ENCODE measurements at regions not wholly inside any gene's neighbourhood (a gene's known extent, or its start where the extent isn't known, plus 50 kb on each side); places are given as distances from the start of the nearest gene placed in this dataset.
"Not testable (repeated sequence)": the region's sequence is repeated elsewhere in the genome, so short reads cannot be mapped to it uniquely, and the experiment has no call there.

DNA sequence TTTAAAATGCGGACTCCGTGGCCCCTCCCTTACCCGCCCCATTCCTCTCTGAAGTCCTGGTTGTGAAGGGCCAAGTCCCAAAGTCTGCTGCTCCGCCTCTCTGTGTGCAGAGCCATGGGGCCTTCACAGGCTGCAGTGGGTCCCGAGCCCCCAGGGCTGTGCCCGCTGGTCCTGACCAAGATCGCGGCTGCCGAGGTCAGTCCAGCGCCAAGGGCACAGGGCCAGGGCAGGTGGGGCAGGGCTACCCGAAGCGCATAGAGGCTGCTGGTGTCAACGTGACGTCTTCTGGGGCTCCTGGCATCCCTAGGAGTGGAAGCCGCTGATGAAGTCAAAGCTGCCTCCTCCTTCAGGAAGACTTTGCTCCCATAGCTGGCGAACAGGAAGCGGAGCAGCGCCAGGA lies 858.8 kb downstream of the TUBA3C start:
- ATAC-seq (ENCODE audit: low read depth); H3K4me3 Mint-ChIP-seq; H3K27ac Mint-ChIP-seq; H3K36me3 Mint-ChIP-seq; H3K4me1 Mint-ChIP-seq; H3K9me3 Mint-ChIP-seq; POLR2A ChIA-PET; H3K27me3 Mint-ChIP-seq; DNase-seq: not testable (repeated sequence)

DNA sequence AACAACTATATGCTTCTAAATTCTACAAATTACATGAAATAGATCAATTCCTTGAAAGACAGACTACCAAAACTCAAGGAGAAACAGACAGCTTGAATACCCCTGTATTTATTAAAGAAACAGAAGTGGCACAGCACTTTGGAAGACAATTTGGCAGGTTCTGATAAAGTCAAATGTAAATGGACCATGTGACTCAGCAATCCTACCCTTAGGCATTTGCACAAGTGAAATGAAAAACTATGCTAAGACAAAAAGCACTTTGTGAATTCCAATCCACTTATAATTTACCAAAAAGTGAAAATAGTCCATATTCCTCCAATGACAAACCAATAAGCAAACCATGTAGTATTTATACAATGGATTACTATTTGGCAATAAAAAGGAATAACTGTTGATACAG lies 862.0 kb downstream of the TUBA3C start:
- H3K4me3 Mint-ChIP-seq; H3K27ac Mint-ChIP-seq; H3K27me3 Mint-ChIP-seq; DNase-seq; POLR2A ChIA-PET; H3K36me3 Mint-ChIP-seq; H3K4me1 Mint-ChIP-seq; ATAC-seq (ENCODE audit: low read depth): not testable (repeated sequence)
- H3K9me3 Mint-ChIP-seq: peaks cover 10% of the 10 kb centered on the region

DNA sequence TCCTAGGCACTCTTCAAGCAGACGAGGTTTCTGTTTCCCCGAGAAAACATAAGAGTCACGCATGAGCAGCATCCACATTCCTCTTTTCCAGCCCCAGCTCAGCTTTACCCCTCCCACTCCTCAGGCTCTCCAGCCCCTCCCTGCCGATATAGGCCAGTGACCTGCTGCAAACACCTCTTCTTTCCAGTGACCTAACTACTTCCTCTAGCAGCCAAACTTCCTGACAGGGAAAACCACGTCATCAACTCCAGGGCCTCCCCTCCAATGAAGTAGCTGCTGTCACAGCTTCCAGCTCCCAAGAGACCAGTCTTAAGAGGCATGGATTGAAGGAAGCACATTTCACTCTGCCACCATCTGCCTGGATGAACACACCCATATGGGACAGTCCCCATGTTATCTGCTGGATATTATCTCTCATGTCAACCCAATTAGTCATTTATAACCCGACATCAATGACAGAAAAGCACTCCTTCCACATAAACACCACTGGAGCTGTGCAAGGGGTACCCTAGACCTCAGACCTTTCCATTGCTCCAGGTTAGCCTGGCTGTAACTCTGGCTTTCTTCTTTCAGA lies 878.3 kb downstream of the TUBA3C start:
- H3K9me3 Mint-ChIP-seq; H3K36me3 Mint-ChIP-seq; H3K4me3 Mint-ChIP-seq; H3K27ac Mint-ChIP-seq; ATAC-seq (ENCODE audit: low read depth); POLR2A ChIA-PET; H3K4me1 Mint-ChIP-seq; DNase-seq; H3K27me3 Mint-ChIP-seq: not testable (repeated sequence)

DNA sequence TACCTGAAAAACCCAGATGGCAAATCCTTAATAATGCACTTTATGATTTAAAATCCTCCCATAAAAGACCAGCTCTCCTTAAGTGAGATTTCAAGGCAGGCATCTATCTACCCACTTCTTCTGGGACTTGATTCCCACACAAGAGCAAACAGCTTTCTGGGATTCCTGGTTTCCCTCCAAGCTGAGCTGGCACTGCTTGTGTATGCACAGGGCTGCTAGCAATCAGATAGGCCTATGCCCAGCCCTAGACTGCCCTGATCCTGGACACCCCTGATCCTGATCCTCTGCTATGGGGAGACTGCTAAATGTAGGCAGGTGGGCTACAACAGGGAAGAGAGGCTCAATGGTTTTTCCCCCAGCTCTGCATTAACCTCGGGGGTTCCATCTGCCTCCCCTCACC lies 880.7 kb downstream of the TUBA3C start:
- ATAC-seq (ENCODE audit: low read depth); H3K4me3 Mint-ChIP-seq; H3K4me1 Mint-ChIP-seq; POLR2A ChIA-PET; DNase-seq; H3K27me3 Mint-ChIP-seq; H3K36me3 Mint-ChIP-seq; H3K27ac Mint-ChIP-seq: not testable (repeated sequence)
- H3K9me3 Mint-ChIP-seq: peaks cover 11% of the 10 kb centered on the region

DNA sequence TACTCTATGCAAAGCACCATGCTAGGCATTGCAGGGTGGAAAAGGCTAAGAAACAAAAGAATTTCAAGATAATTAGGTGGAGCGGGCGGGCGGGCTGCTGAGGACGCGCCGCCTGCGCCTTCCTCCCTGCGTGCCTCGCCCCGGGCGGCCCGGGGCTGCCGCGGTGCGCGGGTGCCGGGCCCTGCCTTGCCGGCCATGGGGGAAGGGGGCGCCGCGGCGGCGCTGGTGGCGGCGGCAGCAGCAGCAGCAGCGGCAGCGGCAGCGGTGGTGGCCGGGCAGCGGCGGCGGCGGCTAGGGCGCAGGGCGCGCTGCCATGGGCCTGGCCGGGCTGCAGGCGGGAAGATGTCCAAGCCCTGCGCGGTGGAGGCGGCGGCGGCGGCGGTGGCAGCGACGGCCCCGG lies 884.3 kb downstream of the TUBA3C start:
- H3K4me3 Mint-ChIP-seq; H3K36me3 Mint-ChIP-seq; H3K4me1 Mint-ChIP-seq; H3K27me3 Mint-ChIP-seq; DNase-seq; H3K27ac Mint-ChIP-seq; POLR2A ChIA-PET; ATAC-seq (ENCODE audit: low read depth); H3K9me3 Mint-ChIP-seq: not testable (repeated sequence)

DNA sequence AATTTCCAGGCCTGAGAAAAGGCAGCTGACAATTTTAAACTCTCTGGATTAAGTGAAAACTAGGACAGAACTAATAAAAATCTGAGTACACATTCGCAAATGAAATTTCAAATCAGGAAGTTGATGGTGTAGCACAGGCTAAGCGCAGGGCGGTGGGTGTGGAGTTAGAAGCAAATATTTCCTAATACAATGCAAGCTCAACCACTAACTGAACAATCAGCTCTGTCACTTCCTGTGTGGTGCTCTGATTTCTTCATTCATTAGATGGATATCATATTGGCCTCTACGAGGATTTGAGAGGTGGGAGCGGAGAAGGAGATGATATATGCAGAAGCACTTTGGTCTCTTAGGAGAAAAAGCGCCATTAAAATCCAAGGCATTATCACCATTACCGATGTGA lies 885.0 kb downstream of the TUBA3C start:
- ATAC-seq (ENCODE audit: low read depth); H3K27me3 Mint-ChIP-seq; H3K4me3 Mint-ChIP-seq; DNase-seq; H3K27ac Mint-ChIP-seq; H3K4me1 Mint-ChIP-seq; POLR2A ChIA-PET; H3K9me3 Mint-ChIP-seq; H3K36me3 Mint-ChIP-seq: not testable (repeated sequence)

DNA sequence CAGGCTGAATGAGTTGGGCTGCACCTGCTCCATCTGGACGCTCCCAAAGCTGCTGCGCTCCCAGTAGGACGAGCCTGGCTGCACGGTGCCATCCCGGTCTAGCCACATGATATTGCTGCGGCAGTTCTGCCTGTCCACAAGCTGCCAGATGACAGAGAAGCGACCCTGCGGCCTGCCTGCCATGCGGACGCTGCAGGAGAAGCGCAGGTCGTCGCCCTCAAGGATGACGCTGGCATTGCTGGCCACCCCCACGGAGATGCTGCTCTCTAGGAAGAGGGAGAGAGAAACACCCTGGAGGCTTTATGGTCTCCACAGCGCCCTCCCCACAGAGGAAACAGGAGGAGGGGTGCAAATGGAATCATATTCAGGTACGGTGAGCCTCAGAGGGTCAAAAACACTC lies 887.3 kb downstream of the TUBA3C start:
- H3K4me3 Mint-ChIP-seq; H3K27me3 Mint-ChIP-seq; H3K36me3 Mint-ChIP-seq; DNase-seq; ATAC-seq (ENCODE audit: low read depth); POLR2A ChIA-PET; H3K9me3 Mint-ChIP-seq; H3K27ac Mint-ChIP-seq; H3K4me1 Mint-ChIP-seq: not testable (repeated sequence)

DNA sequence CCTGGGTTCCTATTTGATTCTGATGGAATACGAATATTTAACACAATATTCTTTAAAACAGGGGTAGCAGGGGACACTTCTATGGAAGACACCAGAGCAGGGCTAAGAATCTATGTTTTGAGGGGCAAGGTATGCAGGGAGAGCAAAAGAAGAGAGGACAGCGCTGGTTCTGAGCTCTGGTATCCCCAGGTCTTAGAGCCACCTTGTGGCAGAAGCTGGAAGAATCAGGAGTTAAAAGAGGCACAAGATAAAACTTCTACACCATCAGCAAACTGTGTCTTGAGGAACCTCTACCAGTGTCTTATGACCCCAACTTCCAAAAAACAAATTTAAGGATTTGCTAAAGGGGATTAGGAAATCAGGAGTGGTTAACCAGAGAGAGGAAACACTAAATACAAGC lies 894.8 kb downstream of the TUBA3C start:
- H3K4me1 Mint-ChIP-seq; H3K36me3 Mint-ChIP-seq; H3K9me3 Mint-ChIP-seq; H3K4me3 Mint-ChIP-seq; H3K27ac Mint-ChIP-seq; ATAC-seq (ENCODE audit: low read depth); DNase-seq; POLR2A ChIA-PET; H3K27me3 Mint-ChIP-seq: not testable (repeated sequence)

DNA sequence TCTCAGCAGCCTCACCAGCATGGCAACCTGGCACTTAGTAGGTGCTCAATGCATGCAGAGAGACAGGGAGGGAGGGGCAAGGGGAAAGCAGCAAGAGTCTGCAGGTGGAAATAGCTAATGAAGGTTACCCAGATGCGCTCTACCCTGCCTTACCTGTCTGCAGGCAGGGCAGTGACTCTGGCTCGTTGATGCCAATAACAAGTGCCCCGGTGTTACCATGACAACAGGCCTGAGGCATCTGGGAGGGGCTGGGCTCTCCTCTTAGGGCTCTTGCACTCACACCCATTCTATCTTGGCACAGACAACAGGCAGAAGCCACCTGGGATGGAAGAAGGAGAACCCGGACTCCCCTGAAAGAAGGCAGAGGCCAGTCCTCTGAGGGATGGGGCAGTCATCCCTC lies 896.0 kb downstream of the TUBA3C start:
- ATAC-seq (ENCODE audit: low read depth); H3K36me3 Mint-ChIP-seq; H3K27ac Mint-ChIP-seq; POLR2A ChIA-PET; H3K27me3 Mint-ChIP-seq; H3K9me3 Mint-ChIP-seq; H3K4me3 Mint-ChIP-seq; H3K4me1 Mint-ChIP-seq; DNase-seq: not testable (repeated sequence)

DNA sequence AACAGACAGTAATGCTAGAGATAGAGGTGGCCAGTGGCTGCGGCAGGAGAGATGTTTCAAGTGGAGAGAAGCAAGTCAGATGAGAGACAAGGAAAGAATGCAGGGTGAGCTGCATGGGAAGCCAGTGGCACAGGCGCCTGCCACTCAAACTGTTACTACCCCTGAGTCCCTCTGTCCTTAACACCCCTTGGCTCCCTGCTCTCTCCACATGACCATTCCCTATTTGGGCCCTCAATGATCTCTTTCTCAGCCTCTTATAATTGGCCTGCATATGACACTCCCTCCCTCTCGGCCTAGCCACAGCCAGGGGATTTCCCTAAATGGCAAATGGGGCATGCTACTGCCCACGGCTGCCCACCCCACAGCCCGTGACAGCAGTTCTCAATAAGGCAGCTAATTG lies 897.6 kb downstream of the TUBA3C start:
- H3K4me3 Mint-ChIP-seq; DNase-seq; H3K27ac Mint-ChIP-seq; H3K36me3 Mint-ChIP-seq; H3K9me3 Mint-ChIP-seq; POLR2A ChIA-PET; ATAC-seq (ENCODE audit: low read depth); H3K27me3 Mint-ChIP-seq; H3K4me1 Mint-ChIP-seq: not testable (repeated sequence)

DNA sequence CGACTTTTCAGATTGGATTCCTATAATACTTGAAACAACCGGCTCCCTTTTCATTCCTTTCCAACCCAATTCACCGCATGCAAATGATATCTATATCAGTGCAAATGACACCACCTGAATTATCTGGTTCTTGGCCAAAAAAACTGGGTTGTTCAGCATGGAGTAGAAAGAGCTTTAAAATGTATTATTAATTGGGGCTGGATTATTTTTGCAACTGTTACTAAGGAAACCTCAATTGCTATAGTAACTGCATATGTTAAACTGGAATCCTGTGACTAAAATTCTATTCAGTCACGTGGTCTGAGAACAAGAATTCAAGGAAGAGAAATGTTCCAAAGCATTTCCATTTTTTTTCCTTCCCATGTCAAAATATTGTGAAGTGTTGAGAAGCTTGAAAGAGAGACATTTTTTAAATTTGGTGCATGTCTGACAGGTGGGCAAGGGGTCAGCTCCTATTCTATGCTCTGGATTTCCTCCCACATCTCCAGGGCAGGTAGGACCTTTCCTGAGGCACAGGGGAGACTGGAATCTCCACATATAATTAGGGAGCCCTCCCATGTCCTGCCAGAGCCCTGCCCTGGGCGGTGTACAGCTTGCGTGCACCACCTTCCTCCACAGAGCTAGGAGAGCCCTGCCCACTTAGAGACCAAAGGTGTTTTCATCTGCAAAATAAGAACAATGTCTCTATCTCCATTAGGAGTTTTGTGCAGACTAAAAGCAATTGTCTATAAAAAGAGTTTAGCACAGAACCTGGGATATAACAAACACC lies 899.6 kb downstream of the TUBA3C start:
- H3K4me3 Mint-ChIP-seq; POLR2A ChIA-PET; DNase-seq; ATAC-seq (ENCODE audit: low read depth); H3K4me1 Mint-ChIP-seq; H3K27me3 Mint-ChIP-seq; H3K27ac Mint-ChIP-seq; H3K9me3 Mint-ChIP-seq; H3K36me3 Mint-ChIP-seq: not testable (repeated sequence)

DNA sequence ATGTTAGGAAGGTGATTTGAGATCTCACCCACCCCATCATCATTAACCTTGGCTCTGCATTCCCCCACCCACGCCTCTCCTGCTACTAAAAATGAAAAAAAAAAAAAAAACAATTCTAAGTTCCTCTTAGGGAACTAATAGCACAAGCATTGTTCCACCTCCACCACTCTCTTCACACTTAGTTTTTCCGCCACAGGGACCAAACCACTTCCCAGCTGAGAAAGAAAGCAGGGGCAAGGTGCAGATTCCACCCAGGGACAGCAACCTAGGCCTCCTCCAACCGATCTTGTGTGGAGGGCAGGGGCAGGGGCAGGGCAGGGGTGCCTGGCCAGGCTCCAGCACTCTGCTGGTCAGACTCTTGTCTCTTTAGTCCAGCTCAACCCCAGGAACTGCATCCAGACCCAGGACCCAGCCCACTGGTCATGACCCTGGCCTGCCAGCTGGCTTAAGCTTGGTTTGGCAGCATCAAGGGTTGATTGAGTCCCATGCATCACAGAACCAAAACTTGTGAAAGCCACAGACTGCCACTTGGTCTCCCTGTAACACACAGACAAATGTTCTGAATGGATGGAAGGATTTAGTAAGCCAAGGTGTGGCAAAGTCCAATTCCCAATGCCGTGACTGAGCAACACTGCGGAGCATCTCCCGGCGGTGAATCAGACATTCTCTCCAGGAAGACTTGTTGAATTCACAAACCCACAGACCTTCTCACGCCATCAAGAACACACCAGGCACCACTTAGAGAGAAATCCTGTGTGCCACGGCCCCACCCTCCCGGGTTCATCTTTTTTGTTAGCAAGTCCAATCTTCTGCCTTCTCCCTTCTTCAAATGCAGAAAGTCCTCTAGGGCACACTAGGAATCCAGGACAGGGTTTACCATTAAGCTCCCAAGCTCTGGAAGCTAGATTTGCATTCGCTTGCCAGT lies 900.5 kb downstream of the TUBA3C start:
- H3K36me3 Mint-ChIP-seq; POLR2A ChIA-PET; H3K27ac Mint-ChIP-seq; H3K9me3 Mint-ChIP-seq; H3K4me3 Mint-ChIP-seq; H3K27me3 Mint-ChIP-seq; H3K4me1 Mint-ChIP-seq; ATAC-seq (ENCODE audit: low read depth); DNase-seq: not testable (repeated sequence)

DNA sequence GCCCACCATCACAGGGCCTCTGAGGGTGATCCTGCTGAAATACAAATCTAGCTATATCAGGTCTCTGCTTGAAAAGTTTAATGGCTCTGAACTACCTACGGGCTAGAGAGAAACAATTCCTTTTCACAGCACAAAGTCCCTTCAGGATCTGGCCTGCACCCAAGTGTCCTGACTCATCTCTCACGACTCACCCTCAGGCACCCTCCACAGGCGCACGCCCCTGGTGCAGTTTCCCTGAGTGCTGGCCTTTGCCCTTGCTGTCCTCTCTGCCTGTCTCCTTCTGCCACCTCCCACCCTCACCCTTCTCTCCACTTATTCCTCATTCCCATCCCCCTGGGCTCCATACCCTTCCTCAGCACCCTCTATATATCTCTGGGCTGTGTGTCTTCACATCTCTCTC lies 901.7 kb downstream of the TUBA3C start:
- H3K4me3 Mint-ChIP-seq; H3K9me3 Mint-ChIP-seq; H3K4me1 Mint-ChIP-seq; H3K27me3 Mint-ChIP-seq; H3K27ac Mint-ChIP-seq; H3K36me3 Mint-ChIP-seq; ATAC-seq (ENCODE audit: low read depth); DNase-seq; POLR2A ChIA-PET: not testable (repeated sequence)

DNA sequence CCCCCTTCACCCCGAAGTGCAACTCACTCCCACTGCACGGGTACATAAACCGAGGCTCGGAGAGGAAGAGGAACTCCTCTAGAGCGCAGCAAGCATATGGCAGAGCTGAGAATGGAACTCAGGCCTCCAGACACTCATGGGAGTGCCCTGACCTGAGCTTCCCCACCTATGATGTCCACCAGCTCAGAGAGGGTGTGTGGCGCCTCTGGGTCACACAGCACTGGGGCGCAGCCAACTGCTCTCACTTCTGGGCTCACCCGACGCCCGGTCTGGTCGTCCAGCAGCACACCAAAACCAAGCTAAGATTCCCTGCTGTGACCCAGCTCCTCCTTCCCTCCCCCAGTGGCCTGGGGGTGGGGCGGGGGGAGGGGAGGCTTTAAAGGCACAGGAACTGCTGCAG lies 904.3 kb downstream of the TUBA3C start:
- ATAC-seq (ENCODE audit: low read depth); H3K4me1 Mint-ChIP-seq; DNase-seq; H3K27me3 Mint-ChIP-seq; H3K27ac Mint-ChIP-seq; H3K36me3 Mint-ChIP-seq; POLR2A ChIA-PET; H3K4me3 Mint-ChIP-seq; H3K9me3 Mint-ChIP-seq: not testable (repeated sequence)

All from activated naive CD8-positive, alpha-beta T cell treated with anti-CD3 and anti-CD28 coated beads, Interleukin-2, amount 10 ng/mL, durations not matched to agents 7 days and 5 days (primary cell).